Esophagus muscularis mucosa (tissue), 3 donors: ENCODE measurements at regions not wholly inside any gene's neighbourhood (a gene's known extent, or its start where the extent isn't known, plus 50 kb on each side); places are given as distances from the start of the nearest gene placed in this dataset.

Source experiments
- CTCF ChIP-seq, 3 experiments: fragments of 200-600 bp in 2 of 3; fragments of 450-650 bp in 1 of 3; sonication (generic) in 2 of 3; IDR thresholded peaks; one replicate each; pipeline ENCODE4 v1.5.1; 2017 to 2019; ENCODE audit warnings: antibody characterized with exemption in 3 of 3, mild to moderate bottlenecking in 2 of 3, moderate library complexity in 1 of 3
- POLR2A ChIP-seq: fragments of 450-650 bp; IDR thresholded peaks from one replicate; pipeline ENCODE4 v1.6.1; 2017; ENCODE audit warnings: antibody characterized with exemption, moderate library complexity, mild to moderate bottlenecking, low read depth

GRCh38 chr14:83253870-83254269 lies 1720.2 kb upstream of the SEL1L start:
- TF ChIP-seq CTCF (IDR thresholded peaks at IDR 0.05) (no peak), POLR2A (no peak)
